Sigmoid colon (tissue), 6 donors: ENCODE measurements at regions not wholly inside any gene's neighbourhood (a gene's known extent, or its start where the extent isn't known, plus 50 kb on each side); places are given as distances from the start of the nearest gene placed in this dataset.
"Not testable (repeated sequence)": the region's sequence is repeated elsewhere in the genome, so short reads cannot be mapped to it uniquely, and the experiment has no call there.

Experiments used
- DNase-seq: peaks from one replicate; pipeline ENCODE4 v3.0.0-alpha.2; 2019
- H3K27ac ChIP-seq, 4 donors: fragments of 200-600 bp; sonication (generic); one replicate each; pipeline ENCODE4 v1.5.1; 2016 to 2019; ENCODE audit warnings: mild to moderate bottlenecking in 1 of 4
- H3K27me3 ChIP-seq, 3 donors: fragments of 200-600 bp; sonication (generic); one replicate each; pipeline ENCODE4 v1.5.1; 2019; ENCODE audit warnings: mild to moderate bottlenecking in 1 of 3
- H3K36me3 ChIP-seq, 4 donors: fragments of 200-600 bp; sonication (generic); one replicate each; pipeline ENCODE4 v1.5.1; 2016 to 2019
- H3K4me1 ChIP-seq, 4 donors: fragments of 200-600 bp; sonication (generic); one replicate each; pipeline ENCODE4 v1.5.1; 2017 to 2019
- H3K4me3 ChIP-seq, 4 donors: fragments of 200-600 bp; sonication (generic); one replicate each; pipeline ENCODE4 v1.5.1; 2017 to 2019; ENCODE audit warnings: mild to moderate bottlenecking in 2 of 4, moderate library complexity in 1 of 4
- H3K9me3 ChIP-seq, 4 donors: fragments of 200-600 bp in 3 of 4; sonication (generic) in 3 of 4; one replicate each; pipeline versions ENCODE4 v1.5.1 to v1.6.1; 2013 to 2019
- EP300 ChIP-seq, 4 donors: sonication (generic); formaldehyde crosslinking; IDR thresholded peaks; one replicate each; pipeline ENCODE4 v1.6.1; 2017; ENCODE audit warnings: antibody characterized with exemption in 4 of 4
- POLR2A ChIP-seq, 2 donors: fragments of 450-650 bp; IDR thresholded peaks; one replicate each; pipeline ENCODE4 v1.6.1; 2016; ENCODE audit warnings: antibody characterized with exemption in 2 of 2, mild to moderate bottlenecking in 2 of 2, moderate library complexity in 2 of 2
- POLR2AphosphoS5 ChIP-seq, 4 donors: sonication (generic); formaldehyde crosslinking; IDR thresholded peaks; one replicate each; pipeline ENCODE4 v1.6.1; 2017; ENCODE audit warnings: antibody characterized with exemption in 4 of 4
- WGBS, 2 donors: extraction: QIAGEN DNeasy Blood & Tissue Kit; methylation state at CpG; one replicate each; pipeline ENCODE4 v1.1.7; 2013; 5-methylcytosine and 5-hydroxymethylcytosine counted together
- intact Hi-C: fragments of 100-400 bp; cut with DNase I; formaldehyde crosslinking; loops from one replicate; pipeline ENCODE4 v1.15.1; 2023
- TF ChIP-seq, protein P1 (sequence below), 4 experiments: fragments of 450-650 bp in 3 of 4; fragments of 200-600 bp in 1 of 4; IDR thresholded peaks; one replicate each; pipeline ENCODE4 v1.5.1; 2016 to 2019; ENCODE audit warnings: antibody characterized with exemption in 4 of 4, mild to moderate bottlenecking in 3 of 4, moderate library complexity in 2 of 4
- donor health status: healthy with polysubstance abuse.
- donor health status: healthy.

GRCh38 chr14:106808907-106809306 lies 1282.5 kb downstream of the TMEM121 start:
- H3K9me3 ChIP-seq, result no peaks in the 10 kb centered on the region
- no peak for DNase-seq
- intact Hi-C loops, result no loop called here
- H3K36me3 ChIP-seq, result no peaks in the 10 kb centered on the region
- H3K4me3 ChIP-seq, result no peak overlapping the region
- H3K27ac ChIP-seq, result no peak overlapping the region
- WGBS, 2 donors, result 91 to 94% methylated on average over 2 of the region's 2 CpGs
- H3K27me3 ChIP-seq, result peaks cover 0 to 22% (median 0%) of the 10 kb centered on the region in 3 donors
- TF ChIP-seq POLR2A (IDR thresholded peaks at IDR 0.05), result no peak
- no peak for TF ChIP-seq POLR2AphosphoS5 (IDR thresholded peaks at IDR 0.05)
- TF ChIP-seq, protein P1, sequence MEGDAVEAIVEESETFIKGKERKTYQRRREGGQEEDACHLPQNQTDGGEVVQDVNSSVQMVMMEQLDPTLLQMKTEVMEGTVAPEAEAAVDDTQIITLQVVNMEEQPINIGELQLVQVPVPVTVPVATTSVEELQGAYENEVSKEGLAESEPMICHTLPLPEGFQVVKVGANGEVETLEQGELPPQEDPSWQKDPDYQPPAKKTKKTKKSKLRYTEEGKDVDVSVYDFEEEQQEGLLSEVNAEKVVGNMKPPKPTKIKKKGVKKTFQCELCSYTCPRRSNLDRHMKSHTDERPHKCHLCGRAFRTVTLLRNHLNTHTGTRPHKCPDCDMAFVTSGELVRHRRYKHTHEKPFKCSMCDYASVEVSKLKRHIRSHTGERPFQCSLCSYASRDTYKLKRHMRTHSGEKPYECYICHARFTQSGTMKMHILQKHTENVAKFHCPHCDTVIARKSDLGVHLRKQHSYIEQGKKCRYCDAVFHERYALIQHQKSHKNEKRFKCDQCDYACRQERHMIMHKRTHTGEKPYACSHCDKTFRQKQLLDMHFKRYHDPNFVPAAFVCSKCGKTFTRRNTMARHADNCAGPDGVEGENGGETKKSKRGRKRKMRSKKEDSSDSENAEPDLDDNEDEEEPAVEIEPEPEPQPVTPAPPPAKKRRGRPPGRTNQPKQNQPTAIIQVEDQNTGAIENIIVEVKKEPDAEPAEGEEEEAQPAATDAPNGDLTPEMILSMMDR (IDR thresholded peaks at IDR 0.05), result no peak
- no peak for TF ChIP-seq EP300 (IDR thresholded peaks at IDR 0.05)
- no peaks in the 10 kb centered on the region for H3K4me1 ChIP-seq

DNA sequence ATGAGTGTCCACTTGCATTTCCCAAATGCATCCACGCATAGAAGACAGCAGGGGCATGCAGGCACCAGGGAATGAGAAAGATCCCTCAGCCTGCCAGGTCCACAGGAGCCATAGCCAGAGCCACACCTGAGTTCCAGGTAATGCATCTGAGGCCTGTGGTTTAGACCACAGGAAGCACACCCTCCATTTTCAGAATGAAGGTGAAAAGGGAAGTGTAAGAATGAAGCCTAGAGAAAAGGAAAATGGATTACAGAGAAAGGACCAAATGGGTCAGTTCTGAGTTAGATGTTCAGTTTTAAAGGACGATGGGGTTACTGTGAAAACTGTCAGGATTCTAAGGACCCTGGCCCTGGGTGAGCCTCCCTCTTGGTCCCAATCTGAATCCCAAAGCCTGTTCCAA lies 1283.2 kb downstream of the TMEM121 start:
- intact Hi-C loops, result no loop called here
- WGBS, 2 donors, result 79 to 84% methylated on average over 2 of the region's 2 CpGs
- peaks cover 0 to 20% (median 0%) of the 10 kb centered on the region in 3 donors for H3K27me3 ChIP-seq

DNA sequence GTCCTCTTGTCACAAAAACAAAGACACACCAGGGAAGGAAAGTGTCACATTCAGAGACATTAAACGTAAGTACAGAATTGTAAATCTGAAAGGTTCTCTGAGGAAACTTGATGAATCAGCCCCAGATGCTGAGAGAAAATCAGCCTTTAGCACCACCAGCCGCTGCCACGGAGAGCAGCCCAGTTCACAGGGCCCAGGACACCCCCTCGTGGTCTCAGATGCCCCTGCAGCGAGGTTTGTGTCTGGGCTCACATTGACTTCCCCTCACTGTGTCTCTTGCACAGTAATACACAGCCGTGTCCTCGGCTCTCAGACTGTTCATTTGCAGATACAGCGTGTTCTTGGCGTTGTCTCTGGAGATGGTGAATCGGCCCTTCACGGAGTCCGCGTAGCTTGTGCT lies 1283.8 kb downstream of the TMEM121 start:
- intact Hi-C loops, H3K36me3 ChIP-seq, H3K9me3 ChIP-seq, H3K4me3 ChIP-seq, H3K27ac ChIP-seq, DNase-seq, H3K4me1 ChIP-seq: not testable (repeated sequence)
- H3K27me3 ChIP-seq, result peaks cover 0 to 18% (median 0%) of the 10 kb centered on the region in 3 donors
- 73 to 92% methylated on average over 13 of the region's 13 CpGs for WGBS, 2 donors

More for the DNA sequence above, 1283.2 kb downstream of the TMEM121 start:
- Histone ChIP-seq H3K4me3 (no peak overlapping the region), H3K27ac (no peak overlapping the region), H3K4me1 (no peaks in the 10 kb centered on the region), H3K36me3 (no peaks in the 10 kb centered on the region), H3K9me3 (no peaks in the 10 kb centered on the region)
- no peak for DNase-seq
- no peak for TF ChIP-seq POLR2AphosphoS5 (IDR thresholded peaks at IDR 0.05)

DNA sequence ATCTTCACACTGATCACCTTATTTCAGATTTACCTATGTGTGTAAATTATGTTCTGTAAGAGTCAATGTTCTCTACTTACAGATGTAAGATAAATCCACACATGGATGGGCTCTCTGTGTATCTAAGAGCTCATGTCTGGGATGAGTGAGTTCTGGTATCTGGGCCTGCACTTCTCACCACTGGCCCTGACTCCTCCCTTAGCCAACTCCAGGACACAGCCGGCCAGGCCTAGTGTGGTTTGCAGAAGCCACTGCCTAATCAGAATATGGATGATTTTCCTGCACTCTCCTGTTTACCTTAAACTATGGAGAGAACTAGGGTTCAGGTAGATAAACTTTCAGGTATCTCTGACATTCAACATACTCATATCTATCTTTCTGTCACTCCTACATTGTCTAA lies 1284.8 kb downstream of the TMEM121 start:
- no peak overlapping the region for H3K4me3 ChIP-seq
- H3K36me3 ChIP-seq, result no peaks in the 10 kb centered on the region
- H3K27me3 ChIP-seq, result peaks cover 0 to 18% (median 0%) of the 10 kb centered on the region in 3 donors
- H3K4me1 ChIP-seq, result no peaks in the 10 kb centered on the region
- TF ChIP-seq, protein P1 (IDR thresholded peaks at IDR 0.05), result no peak
- TF ChIP-seq EP300 (IDR thresholded peaks at IDR 0.05) (no peak), POLR2A (IDR thresholded peaks at IDR 0.05) (no peak), POLR2AphosphoS5 (IDR thresholded peaks at IDR 0.05) (no peak)
- no peaks in the 10 kb centered on the region for H3K9me3 ChIP-seq
- H3K27ac ChIP-seq, result no peak overlapping the region
- 13 to 54% methylated on average over 1 of the region's 1 CpG for WGBS, 2 donors
- no peak for DNase-seq
- intact Hi-C loops, result no loop called here

DNA sequence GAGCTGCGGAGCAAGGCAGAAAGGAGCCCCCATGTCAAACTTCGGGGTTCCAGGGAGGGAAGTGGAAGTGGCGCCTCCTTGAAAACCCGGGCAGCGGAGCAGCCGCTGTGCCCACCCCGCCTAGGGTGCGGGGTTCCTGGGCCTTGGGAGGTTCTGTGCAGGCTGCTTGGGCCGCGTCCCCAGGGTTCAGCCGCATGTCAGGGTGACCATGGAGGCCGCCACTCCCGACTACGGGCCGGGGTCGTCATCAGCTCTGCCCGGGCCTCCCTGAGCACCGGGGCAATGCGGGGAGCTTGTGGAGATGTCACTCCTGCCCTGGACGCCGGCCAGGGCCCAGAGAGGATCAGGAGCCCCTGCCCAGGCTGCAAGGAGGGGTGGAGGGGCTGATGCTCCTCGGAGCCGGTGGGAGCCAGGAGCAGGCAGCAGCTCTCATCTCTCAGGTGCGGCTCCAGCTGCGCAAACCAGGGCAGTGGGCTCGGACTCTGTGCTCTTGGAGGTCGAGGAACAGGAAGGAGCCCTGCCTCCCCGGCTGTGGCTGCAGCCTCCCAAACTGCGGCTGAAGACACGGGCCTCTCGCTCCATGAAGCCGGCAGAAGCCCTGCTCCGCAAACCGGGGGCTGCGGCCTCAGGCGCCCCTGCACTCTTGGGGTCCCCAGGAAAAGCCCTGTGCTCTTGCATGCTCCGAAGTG lies 1286.5 kb downstream of the TMEM121 start:
- 88 to 93% methylated on average over 37 of the region's 37 CpGs for WGBS, 2 donors
- Histone ChIP-seq H3K9me3 (no peaks in the 10 kb centered on the region), H3K36me3 (no peaks in the 10 kb centered on the region), H3K27ac (no peak overlapping the region), H3K4me3 (no peak overlapping the region), H3K4me1 (no peaks in the 10 kb centered on the region), H3K27me3 (peaks cover 0 to 15% (median 0%) of the 10 kb centered on the region in 3 donors)
- intact Hi-C loops, result no loop called here
- TF ChIP-seq POLR2A (IDR thresholded peaks at IDR 0.05) (no peak), POLR2AphosphoS5 (IDR thresholded peaks at IDR 0.05) (no peak), EP300 (IDR thresholded peaks at IDR 0.05) (no peak)
- TF ChIP-seq, protein P1 (IDR thresholded peaks at IDR 0.05), result no peak
- no peak for DNase-seq

- 62 to 75% methylated on average over 9 of the region's 9 CpGs for WGBS, 2 donors
- Histone ChIP-seq H3K27me3 (peaks cover 0 to 10% (median 0%) of the 10 kb centered on the region in 3 donors), H3K4me1 (no peaks in the 10 kb centered on the region), H3K4me3 (no peak overlapping the region), H3K9me3 (no peaks in the 10 kb centered on the region), H3K36me3 (no peaks in the 10 kb centered on the region), H3K27ac (no peak overlapping the region)
- no peak for DNase-seq
- intact Hi-C loops, result no loop called here
- TF ChIP-seq EP300 (IDR thresholded peaks at IDR 0.05), result no peak
- TF ChIP-seq, protein P1 (IDR thresholded peaks at IDR 0.05), result no peak
- no peak for TF ChIP-seq POLR2A (IDR thresholded peaks at IDR 0.05)
- TF ChIP-seq POLR2AphosphoS5 (IDR thresholded peaks at IDR 0.05), result no peak
These were observed 1287.1 kb downstream of the TMEM121 start for GRCh38 chr14:106813477-106813823.
